CD8-positive, alpha-beta memory T cell (primary cell): ENCODE measurements at regions not wholly inside any gene's neighbourhood (a gene's known extent, or its start where the extent isn't known, plus 50 kb on each side); places are given as distances from the start of the nearest gene placed in this dataset.

Experiments used
- CTCF ChIA-PET: fragments of 350-600 bp; sonication (Branson Sonifier 250); formaldehyde crosslinking; loops from one replicate; lab custom pipeline; 2021; ENCODE audit warnings: antibody characterized with exemption; lab: Charles Lee
- POLR2A ChIA-PET: fragments of 350-600 bp; sonication (Branson Sonifier 250); formaldehyde crosslinking; loops from one replicate; lab custom pipeline; 2021; ENCODE audit warnings: antibody characterized with exemption; lab: Charles Lee
- DNase-seq, 5 donors: peaks; one replicate each; pipeline versions ENCODE4 v3.0.0 to v3.0.0-alpha.2; 2020 to 2022; ENCODE audit warnings: mixed read lengths in 1 of 5
- H3K27ac ChIP-seq: one replicate; pipeline ENCODE4 v1.7.0; 2013; ENCODE audit warnings: low read depth, mild to moderate bottlenecking, low read length, moderate library complexity
- H3K27me3 ChIP-seq: 2 replicates; pipeline ENCODE4 v1.7.0; 2013; ENCODE audit warnings: low read length, mild to moderate bottlenecking; ENCODE audit not compliant: insufficient read depth, poor library complexity, severe bottlenecking
- H3K36me3 ChIP-seq: 2 replicates; pipeline ENCODE4 v1.7.0; 2013; ENCODE audit warnings: mild to moderate bottlenecking, low read length, moderate library complexity; ENCODE audit not compliant: insufficient read depth
- H3K4me1 ChIP-seq: 2 replicates; pipeline ENCODE4 v1.7.0; 2013; ENCODE audit warnings: mild to moderate bottlenecking, low read length, moderate library complexity; ENCODE audit not compliant: insufficient read depth
- H3K4me3 ChIP-seq: 2 replicates; pipeline ENCODE4 v1.7.0; 2013; ENCODE audit warnings: mild to moderate bottlenecking, low read length
- H3K9me3 ChIP-seq: 2 replicates; pipeline ENCODE4 v1.7.0; 2013; ENCODE audit warnings: mild to moderate bottlenecking, low read length
- H3K27ac Mint-ChIP-seq, 8 donors: one replicate each; pipeline ENCODE4 v1.8.0; 2020 to 2021; ENCODE audit warnings: mixed read lengths in 8 of 8, mild to moderate bottlenecking in 6 of 8, inconsistent platforms in 3 of 8, moderate library complexity in 3 of 8
- H3K27me3 Mint-ChIP-seq, 2 donors: one replicate each; pipeline ENCODE4 v1.8.0; 2020 to 2021; ENCODE audit warnings: mixed read lengths in 2 of 2, mild to moderate bottlenecking in 1 of 2, moderate library complexity in 1 of 2
- H3K36me3 Mint-ChIP-seq, 3 donors: one replicate each; pipeline ENCODE4 v1.8.0; 2020 to 2021; ENCODE audit warnings: mixed read lengths in 3 of 3, inconsistent platforms in 1 of 3, mild to moderate bottlenecking in 1 of 3
- H3K4me1 Mint-ChIP-seq, 3 donors: one replicate each; pipeline ENCODE4 v1.8.0; 2020 to 2021; ENCODE audit warnings: mixed read lengths in 3 of 3, inconsistent platforms in 1 of 3, mild to moderate bottlenecking in 1 of 3
- H3K4me3 Mint-ChIP-seq, 7 donors: one replicate each; pipeline ENCODE4 v1.8.0; 2020 to 2021; ENCODE audit warnings: mixed read lengths in 7 of 7, mild to moderate bottlenecking in 6 of 7, moderate library complexity in 4 of 7, inconsistent platforms in 2 of 7
- H3K9me3 Mint-ChIP-seq, 5 donors: one replicate each; pipeline ENCODE4 v1.8.0; 2020 to 2022; ENCODE audit warnings: mixed read lengths in 5 of 5, mild to moderate bottlenecking in 3 of 5, moderate library complexity in 2 of 5, inconsistent platforms in 1 of 5

GRCh38 chr3:28853830-28854229 is 427.0 kb upstream of the RBMS3 start:
- Mint-ChIP-seq H3K9me3 (no peaks in the 10 kb centered on the region), H3K4me1 (no peaks in the 10 kb centered on the region)
- POLR2A ChIA-PET: no interaction called here

GRCh38 chr3:28856796-28857195 is 424.1 kb upstream of the RBMS3 start:
- Mint-ChIP-seq H3K9me3 (no peaks in the 10 kb centered on the region), H3K4me3 (no peak overlapping the region), H3K4me1 (no peaks in the 10 kb centered on the region), H3K27ac (no peak overlapping the region), H3K27me3 (no peaks in the 10 kb centered on the region), H3K36me3 (no peaks in the 10 kb centered on the region)
- no peaks in the 10 kb centered on the region for H3K36me3 ChIP-seq
- no peak for DNase-seq
- H3K9me3 ChIP-seq: no peaks in the 10 kb centered on the region
- no peaks in the 10 kb centered on the region for H3K27me3 ChIP-seq
- CTCF ChIA-PET: no interaction called here
- POLR2A ChIA-PET: no interaction called here
- H3K4me3 ChIP-seq: no peak overlapping the region
- H3K27ac ChIP-seq: no peak overlapping the region
- no peaks in the 10 kb centered on the region for H3K4me1 ChIP-seq

More at GRCh38 chr3:28853830-28854229, 427.0 kb upstream of the RBMS3 start:
- Histone ChIP-seq H3K36me3 (no peaks in the 10 kb centered on the region), H3K4me1 (no peaks in the 10 kb centered on the region), H3K9me3 (no peaks in the 10 kb centered on the region), H3K27me3 (no peaks in the 10 kb centered on the region), H3K4me3 (no peak overlapping the region), H3K27ac (no peak overlapping the region)
- no peaks in the 10 kb centered on the region for H3K27me3 Mint-ChIP-seq
- H3K27ac Mint-ChIP-seq: no peak overlapping the region
- no peaks in the 10 kb centered on the region for H3K36me3 Mint-ChIP-seq
- H3K4me3 Mint-ChIP-seq: no peak overlapping the region
- no peak for DNase-seq
- CTCF ChIA-PET: no interaction called here

- POLR2A ChIA-PET: no interaction called here
- no peak overlapping the region for H3K27ac ChIP-seq
- no peak overlapping the region for H3K4me3 Mint-ChIP-seq
- H3K27me3 Mint-ChIP-seq: no peaks in the 10 kb centered on the region
- no peaks in the 10 kb centered on the region for H3K36me3 Mint-ChIP-seq
- no peaks in the 10 kb centered on the region for H3K9me3 ChIP-seq
- H3K36me3 ChIP-seq: no peaks in the 10 kb centered on the region
- H3K27ac Mint-ChIP-seq: no peak overlapping the region
- no peaks in the 10 kb centered on the region for H3K4me1 Mint-ChIP-seq
- H3K4me3 ChIP-seq: no peak overlapping the region
- CTCF ChIA-PET: no interaction called here
- H3K4me1 ChIP-seq: no peaks in the 10 kb centered on the region
- no peaks in the 10 kb centered on the region for H3K27me3 ChIP-seq
- H3K9me3 Mint-ChIP-seq: no peaks in the 10 kb centered on the region
- DNase-seq: no peak
Measured at GRCh38 chr3:28859897-28860296, 421.0 kb upstream of the RBMS3 start.

- Mint-ChIP-seq H3K27ac (no peak overlapping the region), H3K27me3 (no peaks in the 10 kb centered on the region), H3K36me3 (no peaks in the 10 kb centered on the region), H3K4me3 (no peak overlapping the region), H3K4me1 (no peaks in the 10 kb centered on the region), H3K9me3 (peaks cover 0 to under 1% (median 0%) of the 10 kb centered on the region in 5 donors)
- ChIA-PET CTCF (no interaction called here), POLR2A (no interaction called here)
- no peak overlapping the region for H3K4me3 ChIP-seq
- H3K4me1 ChIP-seq: no peaks in the 10 kb centered on the region
- H3K9me3 ChIP-seq: no peaks in the 10 kb centered on the region
- no peaks in the 10 kb centered on the region for H3K27me3 ChIP-seq
- no peaks in the 10 kb centered on the region for H3K36me3 ChIP-seq
- no peak overlapping the region for H3K27ac ChIP-seq
- DNase-seq: no peak
Measured at GRCh38 chr3:28860307-28860706, 420.6 kb upstream of the RBMS3 start.

GRCh38 chr3:28863186-28863585 is 417.7 kb upstream of the RBMS3 start:
- no peak for DNase-seq
- Histone ChIP-seq H3K9me3 (no peaks in the 10 kb centered on the region), H3K4me1 (no peaks in the 10 kb centered on the region), H3K27me3 (no peaks in the 10 kb centered on the region), H3K27ac (no peak overlapping the region), H3K4me3 (no peak overlapping the region), H3K36me3 (no peaks in the 10 kb centered on the region)
- no peaks in the 10 kb centered on the region for H3K27me3 Mint-ChIP-seq
- ChIA-PET CTCF (no interaction called here), POLR2A (no interaction called here)
- no peak overlapping the region for H3K27ac Mint-ChIP-seq
- H3K36me3 Mint-ChIP-seq: no peaks in the 10 kb centered on the region
- H3K4me3 Mint-ChIP-seq: no peak overlapping the region
- H3K4me1 Mint-ChIP-seq: no peaks in the 10 kb centered on the region
- peaks cover 0 to 8% (median 0%) of the 10 kb centered on the region in 5 donors for H3K9me3 Mint-ChIP-seq

- Histone ChIP-seq H3K27ac (no peak overlapping the region), H3K27me3 (no peaks in the 10 kb centered on the region), H3K4me3 (no peak overlapping the region), H3K36me3 (no peaks in the 10 kb centered on the region), H3K4me1 (no peaks in the 10 kb centered on the region), H3K9me3 (no peaks in the 10 kb centered on the region)
- CTCF ChIA-PET: no interaction called here
- Mint-ChIP-seq H3K27me3 (no peaks in the 10 kb centered on the region), H3K4me3 (no peak overlapping the region), H3K4me1 (no peaks in the 10 kb centered on the region), H3K27ac (no peak overlapping the region), H3K9me3 (peaks cover 0 to 12% (median 2%) of the 10 kb centered on the region in 5 donors), H3K36me3 (no peaks in the 10 kb centered on the region)
- no peak for DNase-seq
- POLR2A ChIA-PET: no interaction called here
Measured at GRCh38 chr3:28867836-28868235, 413.0 kb upstream of the RBMS3 start.

GRCh38 chr3:28868897-28869296 is 412.0 kb upstream of the RBMS3 start:
- no peaks in the 10 kb centered on the region for H3K27me3 Mint-ChIP-seq
- CTCF ChIA-PET: no interaction called here

GRCh38 chr3:28877912-28878311 is 403.0 kb upstream of the RBMS3 start:
- Histone ChIP-seq H3K27me3 (no peaks in the 10 kb centered on the region), H3K9me3 (no peaks in the 10 kb centered on the region), H3K4me1 (no peaks in the 10 kb centered on the region), H3K36me3 (no peaks in the 10 kb centered on the region), H3K4me3 (no peak overlapping the region), H3K27ac (no peak overlapping the region)
- Mint-ChIP-seq H3K4me3 (no peak overlapping the region), H3K9me3 (peaks cover 0 to 6% (median 2%) of the 10 kb centered on the region in 5 donors), H3K27ac (no peak overlapping the region), H3K27me3 (no peaks in the 10 kb centered on the region), H3K4me1 (no peaks in the 10 kb centered on the region), H3K36me3 (no peaks in the 10 kb centered on the region)
- no peak for DNase-seq
- POLR2A ChIA-PET: no interaction called here
- CTCF ChIA-PET: no interaction called here

More at GRCh38 chr3:28868897-28869296, 412.0 kb upstream of the RBMS3 start:
- Mint-ChIP-seq H3K4me1 (no peaks in the 10 kb centered on the region), H3K36me3 (no peaks in the 10 kb centered on the region), H3K9me3 (peaks cover 0 to 13% (median 2%) of the 10 kb centered on the region in 5 donors), H3K27ac (no peak overlapping the region), H3K4me3 (no peak overlapping the region)
- H3K9me3 ChIP-seq: no peaks in the 10 kb centered on the region
- DNase-seq: no peak
- H3K36me3 ChIP-seq: no peaks in the 10 kb centered on the region
- POLR2A ChIA-PET: no interaction called here
- no peak overlapping the region for H3K27ac ChIP-seq
- no peak overlapping the region for H3K4me3 ChIP-seq
- H3K27me3 ChIP-seq: no peaks in the 10 kb centered on the region
- no peaks in the 10 kb centered on the region for H3K4me1 ChIP-seq

GRCh38 chr3:28890373-28890772 is 390.5 kb upstream of the RBMS3 start:
- no peak overlapping the region for H3K4me3 ChIP-seq
- no peaks in the 10 kb centered on the region for H3K36me3 ChIP-seq
- no peaks in the 10 kb centered on the region for H3K36me3 Mint-ChIP-seq
- H3K27ac Mint-ChIP-seq: no peak overlapping the region
- H3K4me3 Mint-ChIP-seq: no peak overlapping the region
- H3K9me3 ChIP-seq: no peaks in the 10 kb centered on the region
- POLR2A ChIA-PET: no interaction called here
- H3K4me1 Mint-ChIP-seq: no peaks in the 10 kb centered on the region
- CTCF ChIA-PET: no interaction called here
- no peak for DNase-seq
- peaks cover 0 to 1% of the 10 kb centered on the region in 2 donors for H3K27me3 Mint-ChIP-seq
- H3K9me3 Mint-ChIP-seq: peaks cover 0 to 9% (median 0%) of the 10 kb centered on the region in 5 donors
- no peaks in the 10 kb centered on the region for H3K4me1 ChIP-seq
- H3K27me3 ChIP-seq: no peaks in the 10 kb centered on the region
- H3K27ac ChIP-seq: no peak overlapping the region
